Testis (tissue), 2 donors: ENCODE measurements at regions not wholly inside any gene's neighbourhood (a gene's known extent, or its start where the extent isn't known, plus 50 kb on each side); places are given as distances from the start of the nearest gene placed in this dataset.

Source experiments
- POLR2A ChIP-seq: fragments of 450-650 bp; IDR thresholded peaks from one replicate; pipeline ENCODE4 v1.6.1; 2017; ENCODE audit warnings: antibody characterized with exemption, mild to moderate bottlenecking, moderate library complexity
- TF ChIP-seq, protein P1 (sequence below), 3 experiments: fragments of 450-650 bp in 2 of 3; fragments of 200-600 bp in 1 of 3; sonication (generic) in 1 of 3; IDR thresholded peaks; one replicate each; pipeline ENCODE4 v1.5.1; 2016 to 2019; ENCODE audit warnings: antibody characterized with exemption in 3 of 3, mild to moderate bottlenecking in 2 of 3, moderate library complexity in 1 of 3

DNA sequence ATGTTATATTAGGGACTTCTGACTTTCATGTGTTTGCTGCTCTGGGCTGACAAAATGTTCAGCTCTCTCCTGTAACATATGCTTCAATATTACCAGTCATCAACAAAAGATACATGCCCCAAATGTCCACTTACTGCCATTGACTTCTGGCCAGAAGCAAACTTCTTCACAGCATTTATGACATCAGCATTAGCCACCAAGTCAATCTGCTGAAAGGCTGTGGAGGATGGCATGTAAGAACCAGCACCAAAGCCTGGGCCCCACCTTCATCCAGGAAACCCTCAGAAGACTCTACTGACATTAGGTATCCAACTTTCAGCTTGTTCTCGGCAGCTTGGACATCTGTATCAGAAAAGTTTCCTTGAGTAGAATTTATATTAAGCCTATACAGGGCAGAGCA is 595.5 kb downstream of the COL12A1 start:
- TF ChIP-seq, protein P1, sequence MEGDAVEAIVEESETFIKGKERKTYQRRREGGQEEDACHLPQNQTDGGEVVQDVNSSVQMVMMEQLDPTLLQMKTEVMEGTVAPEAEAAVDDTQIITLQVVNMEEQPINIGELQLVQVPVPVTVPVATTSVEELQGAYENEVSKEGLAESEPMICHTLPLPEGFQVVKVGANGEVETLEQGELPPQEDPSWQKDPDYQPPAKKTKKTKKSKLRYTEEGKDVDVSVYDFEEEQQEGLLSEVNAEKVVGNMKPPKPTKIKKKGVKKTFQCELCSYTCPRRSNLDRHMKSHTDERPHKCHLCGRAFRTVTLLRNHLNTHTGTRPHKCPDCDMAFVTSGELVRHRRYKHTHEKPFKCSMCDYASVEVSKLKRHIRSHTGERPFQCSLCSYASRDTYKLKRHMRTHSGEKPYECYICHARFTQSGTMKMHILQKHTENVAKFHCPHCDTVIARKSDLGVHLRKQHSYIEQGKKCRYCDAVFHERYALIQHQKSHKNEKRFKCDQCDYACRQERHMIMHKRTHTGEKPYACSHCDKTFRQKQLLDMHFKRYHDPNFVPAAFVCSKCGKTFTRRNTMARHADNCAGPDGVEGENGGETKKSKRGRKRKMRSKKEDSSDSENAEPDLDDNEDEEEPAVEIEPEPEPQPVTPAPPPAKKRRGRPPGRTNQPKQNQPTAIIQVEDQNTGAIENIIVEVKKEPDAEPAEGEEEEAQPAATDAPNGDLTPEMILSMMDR (IDR thresholded peaks at IDR 0.05): no peak
- TF ChIP-seq POLR2A: no peak
